GM23248 (cell line): ENCODE measurements at regions not wholly inside any gene's neighbourhood (a gene's known extent, or its start where the extent isn't known, plus 50 kb on each side); places are given as distances from the start of the nearest gene placed in this dataset.
A peak's percentile ranks its signal among the peaks of the same experiment; 100 is the strongest.

ENCODE experiments used
- DNase-seq: peaks from one replicate; pipeline ENCODE4 v3.0.0-alpha.2; 2015
- H2AFZ ChIP-seq: fragments of 200-600 bp; sonication (generic); 2 replicates; pipeline ENCODE4 v1.6.1; 2016; ENCODE audit warnings: antibody characterized with exemption
- H3F3A ChIP-seq: fragments of 200-600 bp; sonication (generic); 2 replicates; pipeline ENCODE4 v1.6.1; 2016; ENCODE audit warnings: mild to moderate bottlenecking, antibody characterized with exemption, mixed run types; ENCODE audit not compliant: insufficient read depth
- H3K27ac ChIP-seq: fragments of 200-600 bp; sonication (generic); 2 replicates; pipeline ENCODE4 v1.5.1; 2016; ENCODE audit warnings: mild to moderate bottlenecking
- H3K27me3 ChIP-seq: fragments of 200-600 bp; sonication (generic); replicated peaks from 2 replicates; pipeline ENCODE4 v1.6.1; 2016; ENCODE audit warnings: mild to moderate bottlenecking; ENCODE audit not compliant: insufficient read depth
- H3K36me3 ChIP-seq: fragments of 200-600 bp; sonication (generic); 2 replicates; pipeline ENCODE4 v1.6.1; 2016; ENCODE audit warnings: low read depth, mild to moderate bottlenecking
- H3K4me1 ChIP-seq: fragments of 200-600 bp; sonication (generic); 2 replicates; pipeline ENCODE4 v1.6.1; 2016; ENCODE audit warnings: mild to moderate bottlenecking; ENCODE audit not compliant: insufficient read depth
- H3K4me2 ChIP-seq: fragments of 200-600 bp; sonication (generic); one replicate; pipeline ENCODE4 v1.6.1; 2016; ENCODE audit warnings: mild to moderate bottlenecking; ENCODE audit not compliant: unreplicated experiment
- H3K4me3 ChIP-seq: fragments of 200-600 bp; sonication (generic); 2 replicates; pipeline ENCODE4 v1.5.1; 2016; ENCODE audit warnings: mild to moderate bottlenecking
- H3K79me2 ChIP-seq: fragments of 200-600 bp; sonication (generic); 2 replicates; pipeline ENCODE4 v1.6.1; 2016; ENCODE audit warnings: mild to moderate bottlenecking; ENCODE audit not compliant: insufficient read depth
- H3K9ac ChIP-seq: fragments of 200-600 bp; sonication (generic); 2 replicates; pipeline ENCODE4 v1.6.1; 2016; ENCODE audit warnings: mild to moderate bottlenecking
- H3K9me2 ChIP-seq: fragments of 200-600 bp; sonication (generic); 2 replicates; pipeline ENCODE4 v1.6.1; 2016; ENCODE audit warnings: mixed run types, mild to moderate bottlenecking, moderate library complexity; ENCODE audit not compliant: insufficient read depth
- H3K9me3 ChIP-seq: fragments of 200-600 bp; sonication (generic); one replicate; pipeline ENCODE4 v1.6.1; 2017; ENCODE audit warnings: low read depth
- H4K20me1 ChIP-seq: fragments of 200-600 bp; sonication (generic); 2 replicates; pipeline ENCODE4 v1.6.0; 2016; ENCODE audit not compliant: insufficient read depth
- EZH2 ChIP-seq: fragments of 200-600 bp; sonication (generic); IDR thresholded peaks from 2 replicates; pipeline ENCODE4 v1.6.1; 2018; ENCODE audit warnings: antibody characterized with exemption, mild to moderate bottlenecking; ENCODE audit not compliant: insufficient read depth, poor library complexity, severe bottlenecking
- EZH2phosphoT487 ChIP-seq: fragments of 200-600 bp; sonication (generic); IDR thresholded peaks from 2 replicates; pipeline ENCODE4 v1.6.1; 2018; ENCODE audit warnings: antibody characterized with exemption, moderate library complexity, mild to moderate bottlenecking, low read depth; ENCODE audit not compliant: insufficient read depth
- WGBS, 2 experiments: methylation state at CpG; one replicate each; pipeline ENCODE4 v1.1.6; 2015 to 2017; ENCODE audit warnings: low lambda C conversion rate in 2 of 2, low coverage in 1 of 2; ENCODE audit errors: missing lambda C conversion rate in 2 of 2; 5-methylcytosine and 5-hydroxymethylcytosine counted together
- in situ Hi-C: fragments of 300-500 bp; cut with MboI; formaldehyde crosslinking; loops from 2 replicates; pipeline ENCODE4 v1.15.0; 2020

- Histone ChIP-seq H4K20me1 (no peaks in the 10 kb centered on the region), H3K4me3 (no peak overlapping the region), H3K36me3 (no peaks in the 10 kb centered on the region), H3K27ac (no peak overlapping the region), H3K4me2 (no peak overlapping the region), H3K9ac (no peak overlapping the region), H2AFZ (no peak overlapping the region), H3K4me1 (peaks cover 11% of the 10 kb centered on the region), H3K79me2 (no peaks in the 10 kb centered on the region), H3K27me3 (no peaks in the 10 kb centered on the region), H3F3A (peaks cover 20% of the 10 kb centered on the region; the same call in 1 of the 2 replicates), H3K9me3 (no peaks in the 10 kb centered on the region), H3K9me2 (no peaks in the 10 kb centered on the region)
- TF ChIP-seq EZH2, result no peak
- no peak for TF ChIP-seq EZH2phosphoT487
- whole genome bisulfite sequencing, 2 experiments, result 89% methylated on average over 2 of the region's 2 CpGs
- peak; percentile 42 for DNase-seq
- in situ Hi-C loops, result no loop called here
Observed at GRCh38 chr2:12284487-12284886, 432.2 kb upstream of the TRIB2 start.

- no peak overlapping the region for H2AFZ ChIP-seq
Observed at GRCh38 chr2:12286347-12286746, 430.4 kb upstream of the TRIB2 start.

GRCh38 chr2:12287220-12287751 lies 429.4 kb upstream of the TRIB2 start:
- no peak for TF ChIP-seq EZH2
- no peak for TF ChIP-seq EZH2phosphoT487
- peak overlapping the region; percentile 69 for H3K4me2 ChIP-seq

More at GRCh38 chr2:12286347-12286746, 430.4 kb upstream of the TRIB2 start:
- no peaks in the 10 kb centered on the region for H4K20me1 ChIP-seq
- H3K4me1 ChIP-seq, result peaks cover 11% of the 10 kb centered on the region
- no peak overlapping the region for H3K9ac ChIP-seq
- no peak for DNase-seq
- H3K9me2 ChIP-seq, result no peaks in the 10 kb centered on the region
- peaks cover 20% of the 10 kb centered on the region; the same call in 1 of the 2 replicates for H3F3A ChIP-seq
- H3K36me3 ChIP-seq, result no peaks in the 10 kb centered on the region
- no peaks in the 10 kb centered on the region for H3K27me3 ChIP-seq
- no peaks in the 10 kb centered on the region for H3K9me3 ChIP-seq
- in situ Hi-C loops, result no loop called here
- no peak overlapping the region for H3K27ac ChIP-seq
- no peak overlapping the region for H3K4me3 ChIP-seq
- TF ChIP-seq EZH2 (no peak), EZH2phosphoT487 (no peak)
- no peaks in the 10 kb centered on the region for H3K79me2 ChIP-seq
- no peak overlapping the region for H3K4me2 ChIP-seq
- WGBS, 2 experiments, result 92 to 97% methylated on average over 4 of the region's 4 CpGs

GRCh38 chr2:12288048-12288447 lies 428.7 kb upstream of the TRIB2 start:
- H4K20me1 ChIP-seq, result no peaks in the 10 kb centered on the region
- no peak overlapping the region for H3K9ac ChIP-seq
- H2AFZ ChIP-seq, result no peak overlapping the region
- WGBS, 2 experiments, result 81 to 91% methylated on average over 2 of the region's 2 CpGs
- no peak for DNase-seq
- H3K27ac ChIP-seq, result no peak overlapping the region
- TF ChIP-seq EZH2phosphoT487 (no peak), EZH2 (no peak)
- no peaks in the 10 kb centered on the region for H3K36me3 ChIP-seq
- no peaks in the 10 kb centered on the region for H3K9me2 ChIP-seq
- H3K9me3 ChIP-seq, result no peaks in the 10 kb centered on the region
- H3K4me3 ChIP-seq, result no peak overlapping the region
- no peak overlapping the region for H3K4me2 ChIP-seq
- H3F3A ChIP-seq, result peaks cover 20% of the 10 kb centered on the region; the same call in 1 of the 2 replicates
- H3K27me3 ChIP-seq, result no peaks in the 10 kb centered on the region
- H3K79me2 ChIP-seq, result no peaks in the 10 kb centered on the region
- in situ Hi-C loops, result no loop called here
- peaks cover 11% of the 10 kb centered on the region for H3K4me1 ChIP-seq

More at GRCh38 chr2:12287220-12287751, 429.4 kb upstream of the TRIB2 start:
- Histone ChIP-seq H3K27me3 (no peaks in the 10 kb centered on the region), H4K20me1 (no peaks in the 10 kb centered on the region), H3K36me3 (no peaks in the 10 kb centered on the region), H3K4me3 (peak overlapping the region; percentile 45), H3F3A (peaks cover 20% of the 10 kb centered on the region; the same call in 1 of the 2 replicates), H3K4me1 (peaks cover 11% of the 10 kb centered on the region), H3K27ac (no peak overlapping the region), H3K9me3 (no peaks in the 10 kb centered on the region), H3K79me2 (no peaks in the 10 kb centered on the region), H3K9me2 (no peaks in the 10 kb centered on the region), H3K9ac (no peak overlapping the region), H2AFZ (no peak overlapping the region)
- in situ Hi-C loops, result no loop called here
- peak; percentile 44 for DNase-seq
- WGBS, 2 experiments, result 4 to 9% methylated on average over 5 of the region's 5 CpGs
